HPDE6-E6E7 (cell line): ENCODE measurements at regions not wholly inside any gene's neighbourhood (a gene's known extent, or its start where the extent isn't known, plus 50 kb on each side); places are given as distances from the start of the nearest gene placed in this dataset.

ENCODE experiments used
- DNase-seq: peaks from one replicate; pipeline ENCODE4 v3.0.0; 2011; ENCODE audit warnings: missing footprints; ENCODE audit errors: extremely low spot score

DNA sequence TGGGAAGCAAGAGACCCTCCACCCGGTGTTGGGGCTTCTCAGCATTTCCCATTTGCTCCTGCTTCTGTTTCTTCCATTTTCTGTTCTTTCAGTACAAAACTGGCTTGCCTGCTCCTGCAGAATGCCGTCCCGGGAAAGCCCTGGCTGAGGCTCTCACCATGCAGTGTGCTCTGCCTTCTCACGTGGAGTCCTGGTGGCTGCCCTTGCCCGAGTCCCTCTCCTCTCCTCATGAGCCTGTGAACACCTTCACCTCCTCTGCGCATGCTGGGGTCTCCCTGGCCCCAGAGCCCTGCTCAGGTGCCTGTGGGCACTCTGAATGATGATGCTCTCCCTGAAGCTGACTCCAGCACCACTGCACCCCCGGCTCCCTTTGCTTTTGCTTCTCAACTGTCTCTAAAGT, 752.0 kb downstream of the QKI start:
- DNase-seq: no peak

DNA sequence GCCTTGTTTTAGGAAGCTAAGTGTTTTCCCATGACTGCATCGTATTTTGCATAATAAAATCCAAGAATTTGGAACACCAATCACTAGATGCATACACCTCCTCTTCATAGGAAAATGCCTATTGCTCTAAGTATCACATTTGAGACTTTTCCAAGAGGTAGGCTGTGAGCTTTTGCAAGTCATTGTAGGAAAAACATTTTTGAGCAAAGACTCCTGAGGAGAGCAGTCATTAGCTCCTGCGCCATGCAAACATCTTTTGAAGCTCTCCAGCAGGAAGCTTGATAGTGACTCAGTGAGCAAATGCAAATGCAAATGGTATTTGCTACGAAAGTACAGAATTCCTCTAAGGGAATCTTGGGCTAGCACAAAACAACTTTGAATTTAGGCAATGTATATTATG, 750.4 kb downstream of the QKI start:
- DNase-seq: no peak

DNA sequence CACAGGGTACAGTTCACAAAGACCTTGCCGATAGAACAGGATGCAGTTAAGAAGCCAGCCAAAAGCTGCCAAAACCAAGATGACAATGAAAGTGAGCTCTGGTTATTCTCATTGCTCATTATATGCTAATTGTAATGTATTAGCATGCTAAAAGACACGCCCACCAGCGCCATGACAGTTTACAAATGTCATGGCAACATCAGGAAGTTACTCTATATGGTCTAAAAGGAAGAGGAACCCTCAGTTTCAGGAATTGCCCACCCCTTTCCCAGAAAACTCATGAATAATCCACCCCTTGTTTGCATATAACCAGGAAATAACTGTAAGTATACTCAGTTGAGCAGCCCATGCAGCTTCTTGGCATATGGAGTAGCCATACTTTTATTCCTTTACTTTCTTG, 748.7 kb downstream of the QKI start:
- no peak for DNase-seq

DNA sequence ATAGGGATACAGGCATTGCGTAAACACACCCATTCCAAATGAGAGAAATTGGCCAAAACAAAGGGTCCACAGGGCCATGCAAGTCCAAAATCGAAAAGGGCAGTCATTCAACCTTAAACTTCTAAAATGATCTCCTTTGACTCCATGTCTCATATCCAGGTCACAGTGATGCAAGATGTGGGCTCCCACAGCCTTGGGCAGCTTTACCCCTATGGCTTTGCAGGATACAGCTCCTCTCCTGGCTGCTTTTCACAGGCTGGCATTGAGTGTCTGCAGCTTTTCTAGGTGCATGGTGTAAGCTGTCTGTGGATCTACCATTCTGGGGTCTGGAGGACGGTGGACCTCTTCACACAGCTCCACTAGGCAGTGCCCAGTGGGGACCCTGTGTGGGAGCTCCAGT, 744.5 kb downstream of the QKI start:
- DNase-seq: no peak

DNA sequence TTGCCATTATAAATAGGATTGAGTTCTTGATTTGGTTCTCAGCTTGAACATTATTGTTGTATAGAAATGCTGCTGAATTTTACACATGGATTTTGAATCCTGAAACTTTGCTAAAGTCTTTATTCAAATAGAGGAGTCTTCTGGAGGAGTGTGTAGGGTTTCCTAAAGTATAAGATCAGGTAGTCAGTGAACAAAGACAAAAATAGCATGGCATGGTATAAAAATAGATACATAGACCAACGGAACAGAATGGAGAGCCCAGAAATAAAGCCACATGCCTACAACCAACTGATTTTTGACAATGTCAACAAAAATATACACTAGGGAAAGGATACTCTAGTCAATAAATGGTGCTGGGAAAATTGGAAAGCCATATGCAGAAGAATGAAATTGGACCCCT, 740.1 kb downstream of the QKI start:
- no peak for DNase-seq

DNA sequence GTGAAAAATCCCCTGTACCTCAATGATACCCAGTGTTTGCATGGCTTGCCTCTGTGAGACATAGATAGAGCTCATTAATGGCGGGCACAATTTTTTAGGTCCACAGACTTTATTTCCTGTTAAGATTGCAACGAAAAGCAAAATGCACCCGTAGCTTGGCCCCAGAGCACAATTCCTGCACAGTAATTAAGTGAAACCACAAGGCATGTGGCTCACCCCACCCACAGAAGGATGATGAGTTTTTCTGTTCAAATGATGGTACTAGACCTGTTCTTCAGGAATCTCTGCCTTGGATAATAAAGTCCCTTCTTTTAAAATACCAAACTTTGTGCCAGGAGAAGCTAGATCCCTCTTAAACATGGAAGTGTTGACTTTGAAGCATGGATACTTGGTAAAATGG, 738.1 kb downstream of the QKI start:
- DNase-seq: no peak

DNA sequence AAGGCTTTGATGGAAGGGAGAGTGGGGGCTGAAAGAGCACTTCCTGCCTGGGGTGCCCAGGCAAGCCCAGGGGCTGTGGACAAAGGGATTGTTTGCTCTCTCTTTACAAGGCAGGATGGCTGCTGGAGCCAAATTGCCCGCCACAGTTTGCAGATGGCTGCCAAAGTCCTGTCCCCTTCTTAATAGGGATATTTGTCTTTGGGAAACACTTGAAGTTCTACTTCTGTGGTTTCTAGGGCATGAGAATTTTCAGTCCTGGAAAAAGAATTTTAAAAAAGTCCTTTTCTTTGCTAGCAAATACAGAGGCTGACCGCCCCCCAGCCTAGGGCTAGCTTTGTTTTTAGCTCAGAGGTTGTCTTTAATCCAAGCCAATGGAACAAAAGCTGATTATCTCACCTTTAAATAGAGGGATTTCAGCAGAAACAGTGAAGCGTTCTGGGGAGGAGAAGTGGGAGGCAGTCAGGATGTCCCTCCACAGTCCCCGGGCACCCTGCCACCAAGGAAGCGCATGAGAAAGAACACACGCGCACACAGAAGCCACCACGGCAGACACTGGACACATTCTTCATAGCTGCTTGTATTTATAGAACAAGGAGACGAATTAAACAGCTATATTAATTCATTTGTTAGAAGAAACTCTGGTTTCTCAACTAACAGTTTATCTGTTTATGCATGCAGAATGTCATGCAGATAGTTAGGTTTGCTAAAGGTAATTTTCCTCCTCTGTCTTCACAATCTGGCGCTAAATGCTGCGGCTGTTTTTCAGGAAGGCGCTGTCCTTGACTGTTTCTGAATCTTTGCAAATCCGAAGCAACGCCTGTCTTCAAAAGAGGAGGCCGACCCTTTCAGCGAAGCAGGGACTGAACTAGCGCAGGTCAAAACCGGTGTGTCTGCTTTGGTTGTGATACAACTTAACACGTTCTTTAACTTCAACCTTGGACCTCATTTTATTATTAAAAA, 736.9 kb downstream of the QKI start:
- DNase-seq: no peak

DNA sequence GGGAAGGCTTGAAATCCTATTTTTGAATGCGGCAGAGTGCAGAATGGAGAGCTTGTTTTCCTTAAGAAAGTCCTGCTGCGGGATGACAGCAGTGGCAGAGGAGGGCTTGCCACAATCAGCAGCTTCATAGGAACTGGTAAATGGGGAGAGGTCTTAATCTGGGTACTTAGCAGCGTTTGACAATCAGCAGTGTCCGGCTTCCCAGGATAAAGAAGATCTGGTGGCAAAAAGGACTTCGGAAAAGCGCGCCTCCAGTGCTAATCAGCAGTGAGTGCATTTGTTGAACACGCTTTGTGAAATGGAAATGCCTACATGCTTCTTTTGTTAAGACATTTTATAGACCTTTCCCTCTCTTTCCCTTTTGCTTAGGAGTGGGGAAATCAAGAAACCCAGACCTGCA, 735.7 kb downstream of the QKI start:
- DNase-seq: no peak

DNA sequence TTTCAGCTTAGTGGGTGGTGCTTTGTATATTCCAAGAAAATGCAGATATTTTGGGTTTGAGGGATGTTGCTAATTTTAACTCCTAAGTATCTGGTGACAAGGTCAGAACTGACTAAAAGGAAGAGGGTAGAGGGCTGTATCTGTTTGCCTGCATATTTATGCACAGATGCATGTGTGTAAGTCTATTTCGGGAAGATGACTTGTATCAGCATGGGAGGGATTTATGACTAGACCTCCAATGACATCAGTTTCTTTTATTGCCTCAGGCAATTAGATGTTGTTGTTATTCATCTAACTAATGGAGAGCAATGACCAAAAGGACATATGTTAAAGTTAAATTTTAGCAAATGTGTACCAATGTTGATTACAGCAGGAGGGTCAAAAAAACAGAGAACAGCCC, 734.3 kb downstream of the QKI start:
- no peak for DNase-seq

DNA sequence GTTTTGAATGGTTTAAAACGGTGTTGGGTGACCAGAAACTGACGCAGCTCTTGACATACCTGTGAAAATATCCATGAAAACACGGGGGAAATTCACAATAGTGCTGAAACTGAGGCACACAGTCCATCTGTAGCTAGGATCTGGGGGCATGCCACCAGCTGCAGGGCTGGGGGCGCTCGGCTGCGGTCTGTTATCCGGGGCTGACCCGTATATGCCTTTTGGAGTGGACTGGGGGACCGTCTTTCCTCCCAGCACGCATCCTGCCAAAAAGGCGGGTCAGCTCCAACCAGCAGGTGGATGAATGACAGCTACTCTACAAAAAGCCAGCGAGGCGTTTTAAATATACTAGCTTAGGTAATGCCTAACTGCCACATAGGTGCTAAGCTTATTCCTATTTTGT, 729.8 kb downstream of the QKI start:
- DNase-seq: no peak

DNA sequence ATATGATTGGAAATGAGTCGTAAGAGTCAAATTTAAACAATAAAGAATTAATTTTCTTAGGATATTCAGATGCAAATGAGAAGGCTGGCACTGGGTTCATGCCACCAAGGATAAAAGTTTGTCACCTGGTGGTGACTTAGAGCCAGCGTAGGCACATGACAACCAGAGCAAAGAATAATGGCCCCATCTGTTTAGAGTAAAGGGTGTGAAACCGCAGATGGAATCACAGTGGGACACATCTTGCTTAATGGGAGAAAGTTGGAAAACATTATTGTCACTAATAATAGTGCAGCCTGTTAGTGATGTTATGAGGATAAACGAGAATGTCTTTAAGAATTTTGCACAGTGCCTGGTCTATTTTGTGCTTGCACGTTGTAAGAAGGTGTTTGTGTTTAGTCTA, 727.8 kb downstream of the QKI start:
- no peak for DNase-seq

DNA sequence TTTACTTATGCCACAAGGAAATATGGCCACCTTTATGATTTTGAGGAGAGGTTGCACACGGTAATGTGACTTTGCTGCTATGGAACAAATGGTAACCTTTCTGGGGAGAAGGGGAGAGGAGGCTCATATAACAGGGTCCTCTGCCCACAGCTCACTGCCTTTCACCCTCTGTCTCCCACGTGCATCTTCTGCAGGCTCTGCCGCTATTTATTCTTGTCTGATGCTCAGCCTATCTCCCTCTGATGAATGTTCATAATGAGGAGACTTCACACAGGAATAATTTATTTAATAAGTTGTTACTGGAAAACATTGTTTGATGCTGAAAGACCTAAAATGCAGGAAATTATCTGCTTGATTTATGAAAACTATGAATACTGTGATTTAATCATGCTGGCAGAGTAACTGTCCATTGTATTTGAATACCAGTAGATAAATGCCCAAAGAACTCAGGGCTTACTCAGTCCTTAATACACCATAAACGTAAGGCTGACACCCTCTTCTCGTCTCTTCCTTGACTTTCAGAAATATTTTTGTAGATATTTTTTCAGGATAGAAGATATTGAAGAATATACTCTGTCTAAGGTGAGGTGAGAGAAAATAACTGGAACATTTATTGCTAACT, 721.1 kb downstream of the QKI start:
- DNase-seq: no peak

DNA sequence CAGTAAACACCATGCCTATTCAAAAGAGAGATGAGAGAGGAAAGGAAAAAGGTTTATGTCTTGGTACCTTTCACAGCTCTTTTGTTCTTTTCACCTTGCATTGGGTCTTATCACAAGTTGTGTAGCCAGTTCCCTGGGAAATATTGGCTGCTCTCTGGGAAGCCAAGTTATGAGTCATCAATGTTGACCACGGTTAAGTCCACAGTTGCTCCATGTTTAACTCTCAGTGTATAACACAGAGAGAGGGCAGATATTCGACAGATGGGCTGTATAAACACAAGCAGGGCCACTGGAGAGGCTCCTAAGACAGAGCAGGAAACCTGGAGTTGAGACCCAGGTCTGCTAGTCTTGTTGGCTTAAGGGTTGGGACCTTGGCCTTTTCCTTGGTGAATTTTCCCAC, 718.6 kb downstream of the QKI start:
- no peak for DNase-seq

DNA sequence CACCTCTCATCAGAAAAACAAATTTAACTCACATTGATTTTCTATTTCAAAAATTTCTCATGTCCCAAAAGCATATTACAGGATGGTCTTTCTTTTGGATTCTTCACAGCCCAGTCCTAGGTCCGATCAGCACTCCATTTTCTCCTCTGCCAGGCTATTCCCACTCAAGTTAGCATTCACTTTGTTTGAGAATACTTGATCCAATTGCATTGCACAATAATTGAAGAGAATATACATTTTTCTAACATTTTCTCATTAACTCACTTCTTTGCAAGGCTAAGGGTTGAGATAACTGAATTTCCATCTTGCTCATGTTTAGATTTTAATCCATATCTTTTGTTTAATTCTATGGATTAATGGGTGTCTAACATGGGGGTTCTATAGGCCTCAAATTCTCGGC, 716.1 kb downstream of the QKI start:
- DNase-seq: no peak

DNA sequence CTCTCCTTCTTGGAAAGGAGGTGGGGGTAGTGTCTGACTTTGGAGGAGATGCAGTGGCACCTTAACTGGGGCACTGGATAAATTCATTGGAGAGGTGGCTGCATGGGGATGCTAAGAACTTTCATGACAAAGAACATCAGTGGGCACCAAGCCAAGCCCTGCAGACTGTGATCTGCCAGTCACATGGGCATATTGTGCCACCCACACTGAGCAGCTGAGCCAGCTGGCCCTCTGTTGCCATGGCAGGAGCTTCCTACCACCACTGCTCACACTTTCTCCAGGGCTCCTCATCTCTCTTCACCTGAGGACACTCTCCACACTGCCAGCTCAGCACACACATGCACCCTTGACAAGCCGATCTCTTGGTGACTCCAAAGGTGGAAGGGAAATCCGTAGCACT, 715.6 kb downstream of the QKI start:
- no peak for DNase-seq

DNA sequence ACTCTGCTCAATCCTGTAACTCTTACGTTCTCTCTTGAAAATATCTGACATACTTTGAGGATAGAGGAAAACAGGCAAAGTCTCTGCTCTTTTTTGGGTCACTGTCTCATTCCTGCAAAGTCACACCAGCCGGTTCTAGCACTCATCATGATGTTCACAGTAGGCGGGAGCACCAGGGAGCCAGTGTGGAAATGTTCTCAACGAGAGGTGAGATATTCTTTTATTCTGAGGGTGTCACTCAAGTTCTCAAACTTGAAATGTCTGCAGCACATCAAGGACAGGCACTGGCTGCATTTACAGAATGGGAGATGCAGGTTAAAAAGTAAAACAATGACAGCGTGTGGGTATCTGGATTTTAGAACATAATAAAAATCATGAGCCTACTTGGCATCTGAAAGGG, 714.7 kb downstream of the QKI start:
- no peak for DNase-seq

DNA sequence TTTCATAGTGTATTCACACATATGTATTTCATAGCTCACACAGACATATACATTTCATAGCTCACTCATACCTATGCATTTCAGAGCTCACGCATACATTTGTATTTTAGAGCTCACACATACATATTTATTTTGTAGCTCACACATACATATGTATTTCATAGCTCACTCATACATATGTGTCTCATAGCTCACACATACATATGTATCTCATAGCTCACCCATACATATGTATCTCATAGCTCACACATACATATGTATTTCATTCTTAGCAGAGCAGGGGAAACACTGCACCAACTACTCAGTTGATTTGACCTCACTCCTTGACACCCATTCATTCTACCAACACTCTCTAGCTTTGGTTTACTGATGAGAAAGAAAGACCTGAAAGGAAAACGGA, 713.6 kb downstream of the QKI start:
- DNase-seq: no peak

DNA sequence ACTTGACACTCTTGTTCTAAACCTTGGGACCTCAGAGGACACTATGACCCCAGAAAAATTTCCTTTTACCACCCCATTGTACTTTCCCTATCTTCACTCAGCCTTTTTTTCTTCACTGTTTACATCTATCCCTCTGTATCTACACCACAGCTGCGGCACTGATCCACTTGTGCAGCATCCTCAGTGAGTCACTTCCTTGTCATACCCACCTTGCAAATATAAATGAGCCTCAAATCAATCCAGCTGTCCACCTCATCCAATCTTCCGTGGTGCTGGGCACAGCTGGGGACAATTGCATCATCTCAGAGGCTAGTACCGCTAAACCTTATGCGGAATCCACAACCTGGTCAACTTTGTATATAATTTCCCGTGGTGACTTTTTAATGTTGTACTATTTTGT, 710.5 kb downstream of the QKI start:
- DNase-seq: no peak

DNA sequence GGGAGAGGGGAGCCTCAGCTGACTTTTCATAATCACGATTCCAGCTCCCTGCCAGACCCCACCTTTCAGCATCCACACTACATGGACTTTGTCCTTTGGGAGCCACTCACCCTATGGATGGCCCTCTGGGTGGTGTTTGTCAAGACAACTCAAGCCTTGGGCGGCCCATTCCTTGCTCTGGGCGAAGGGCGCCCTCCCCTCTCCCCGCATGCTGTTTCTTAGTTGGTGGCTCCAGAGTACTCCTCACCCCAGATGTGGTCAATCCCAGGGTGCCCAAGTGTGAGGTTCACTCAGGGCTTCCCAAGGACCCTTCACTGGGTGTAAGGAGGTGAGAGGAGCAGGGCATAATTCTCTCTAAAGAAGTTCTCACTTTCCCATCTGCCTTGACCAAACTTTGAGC, 710.0 kb downstream of the QKI start:
- no peak for DNase-seq

DNA sequence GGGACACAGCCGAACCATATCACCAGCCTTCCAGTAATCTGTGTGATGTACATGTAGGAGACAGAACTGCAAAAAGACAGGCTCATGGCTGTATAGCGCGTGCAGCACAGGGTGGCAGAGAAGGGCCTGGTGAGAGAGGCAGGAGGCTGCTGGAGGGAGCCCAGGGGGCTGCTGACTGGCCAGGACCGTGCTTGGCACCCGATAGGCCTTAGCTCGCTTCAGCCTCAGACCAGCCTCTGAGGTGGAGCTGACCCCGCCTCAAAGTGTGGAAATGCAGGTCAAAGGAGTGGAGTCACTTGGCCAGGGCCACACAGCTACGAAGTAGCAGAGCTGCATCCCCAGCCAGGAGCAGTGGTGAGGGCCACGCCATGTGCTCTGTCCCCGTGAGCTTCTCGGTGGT, 707.6 kb downstream of the QKI start:
- DNase-seq: no peak

DNA sequence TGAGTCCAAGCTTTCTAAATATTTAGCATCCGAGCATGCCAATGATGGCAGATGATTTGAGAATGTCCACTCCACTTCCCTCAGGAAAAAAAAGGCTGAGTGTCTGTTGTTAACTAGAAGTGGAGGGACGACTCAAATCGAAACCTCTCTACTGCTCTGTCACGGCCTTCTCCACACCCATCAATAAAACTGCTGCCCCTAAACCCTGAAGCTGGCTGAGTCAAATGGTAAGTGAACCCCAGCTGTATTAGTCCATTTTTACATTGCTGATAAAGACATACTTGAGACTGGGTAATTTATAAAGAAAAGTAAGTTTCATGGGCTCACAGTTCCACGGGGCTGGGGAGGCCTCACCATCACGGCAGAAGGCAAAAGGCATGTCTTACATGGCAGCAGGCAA, 707.0 kb downstream of the QKI start:
- no peak for DNase-seq

DNA sequence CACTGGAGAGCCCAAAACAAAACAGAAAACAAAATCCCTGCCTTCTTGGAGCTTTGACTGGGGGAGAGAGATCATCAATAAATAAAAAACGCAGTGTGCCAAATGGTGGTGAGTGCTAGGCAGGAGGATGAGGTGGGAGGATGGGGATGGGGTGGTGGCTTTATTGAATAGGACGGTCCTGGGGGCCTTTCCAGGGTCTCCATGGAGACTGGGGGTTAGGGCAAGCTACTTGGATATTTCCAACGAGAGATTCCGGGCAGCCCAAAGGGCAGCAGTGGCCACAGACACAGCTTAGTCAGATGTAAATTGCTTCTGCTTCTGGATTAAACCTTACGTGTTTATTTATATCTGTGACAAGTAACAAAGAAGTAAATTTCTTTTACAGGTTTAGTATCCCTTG, 700.1 kb downstream of the QKI start:
- no peak for DNase-seq

DNA sequence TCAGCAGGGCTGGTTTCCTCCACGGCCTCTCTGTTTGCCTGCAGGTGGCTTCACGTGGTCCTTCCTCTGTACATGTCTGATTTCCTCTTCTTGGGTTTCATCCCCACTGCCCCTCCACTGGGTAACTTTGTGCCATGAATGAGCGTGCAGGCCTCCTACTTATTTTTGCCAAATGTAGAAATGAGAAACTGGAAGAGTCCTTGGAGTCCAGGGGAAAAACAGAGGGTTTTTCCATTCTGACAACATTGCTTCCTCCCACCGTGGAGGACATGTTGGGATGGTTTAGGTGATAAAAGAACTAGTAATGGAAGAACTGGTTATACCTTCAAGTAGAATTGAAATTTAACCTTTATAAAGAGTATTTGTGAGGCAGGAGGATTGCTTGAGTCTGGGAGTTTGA, 699.5 kb downstream of the QKI start:
- DNase-seq: no peak

DNA sequence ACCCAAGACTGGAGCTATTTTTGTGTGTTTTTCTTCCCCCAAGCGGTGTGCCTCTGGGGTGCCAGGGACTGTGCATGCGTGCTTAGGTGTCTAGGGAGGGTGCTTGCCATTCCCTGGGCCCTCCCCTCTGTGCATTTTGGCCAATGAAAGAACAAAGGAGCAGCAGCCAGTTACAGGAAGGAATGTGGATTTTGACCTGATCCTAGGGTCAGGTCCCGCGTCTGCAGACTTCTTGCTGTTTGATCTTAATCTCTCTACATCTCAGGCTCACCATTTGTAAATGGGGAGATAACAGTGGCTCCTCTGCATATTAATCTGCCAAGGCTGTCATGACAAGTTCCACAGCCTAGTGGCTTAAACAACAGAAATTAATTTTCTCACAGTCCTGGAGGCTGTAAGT, 699.1 kb downstream of the QKI start:
- DNase-seq: no peak
